Mesenchymal stem cell (in vitro differentiated cells and primary cell): ENCODE measurements at regions not wholly inside any gene's neighbourhood (a gene's known extent, or its start where the extent isn't known, plus 50 kb on each side); places are given as distances from the start of the nearest gene placed in this dataset.
A peak's percentile ranks its signal among the peaks of the same experiment; 100 is the strongest.

Source experiments
- DNase-seq: peaks from one replicate; pipeline ENCODE4 v3.0.0-alpha.2; 2013
- H2AFZ ChIP-seq: one replicate; pipeline ENCODE4 v1.6.1; 2013; ENCODE audit warnings: low read depth, mild to moderate bottlenecking, control low read depth, inconsistent platforms, low read length, moderate library complexity
- H2AK5ac ChIP-seq: 2 replicates; pipeline ENCODE4 v1.6.1; 2013; ENCODE audit warnings: low read length, moderate library complexity, mild to moderate bottlenecking, inconsistent platforms; ENCODE audit not compliant: severe bottlenecking
- H2BK120ac ChIP-seq: one replicate; pipeline ENCODE4 v1.6.1; 2013; ENCODE audit warnings: low read depth, mild to moderate bottlenecking, inconsistent platforms, low read length, moderate library complexity
- H2BK12ac ChIP-seq, 2 experiments: one replicate each; pipeline ENCODE4 v1.6.1; 2013; ENCODE audit warnings: inconsistent platforms in 2 of 2, low read length in 2 of 2, mild to moderate bottlenecking in 2 of 2, moderate library complexity in 2 of 2, control low read depth in 1 of 2
- H2BK15ac ChIP-seq: one replicate; pipeline ENCODE4 v1.6.1; 2013; ENCODE audit warnings: mild to moderate bottlenecking, low read depth, inconsistent platforms; ENCODE audit not compliant: poor library complexity, severe bottlenecking
- H2BK5ac ChIP-seq: 2 replicates; pipeline ENCODE4 v1.6.1; 2013; ENCODE audit warnings: low read depth, mild to moderate bottlenecking, low read length, control low read depth, inconsistent platforms; ENCODE audit not compliant: poor library complexity, severe bottlenecking
- H3K14ac ChIP-seq, 2 experiments: one replicate each; pipeline ENCODE4 v1.6.1; 2013; ENCODE audit warnings: inconsistent platforms in 2 of 2, low read length in 2 of 2, control low read depth in 1 of 2, mild to moderate bottlenecking in 1 of 2, moderate library complexity in 1 of 2
- H3K18ac ChIP-seq, 2 experiments: one replicate each; pipeline ENCODE4 v1.6.1; 2013; ENCODE audit warnings: inconsistent platforms in 2 of 2, low read length in 2 of 2, control low read depth in 1 of 2, low read depth in 1 of 2, mild to moderate bottlenecking in 1 of 2
- H3K23ac ChIP-seq, 2 experiments: one replicate each; pipeline ENCODE4 v1.6.1; 2013; ENCODE audit warnings: inconsistent platforms in 2 of 2, low read length in 2 of 2, mild to moderate bottlenecking in 2 of 2, moderate library complexity in 2 of 2, control low read depth in 1 of 2
- H3K27ac ChIP-seq: 2 replicates; pipeline ENCODE4 v1.5.1; 2013; ENCODE audit warnings: mild to moderate bottlenecking, moderate library complexity, low read length, control low read depth, inconsistent platforms; ENCODE audit not compliant: poor library complexity, severe bottlenecking
- H3K27me3 ChIP-seq, 2 experiments: 2 replicates each; pipeline versions ENCODE4 v1.6.1 to v1.7.0; 2013; ENCODE audit warnings: low read length in 2 of 2, mild to moderate bottlenecking in 2 of 2, moderate library complexity in 2 of 2, control low read depth in 1 of 2, inconsistent platforms in 1 of 2; ENCODE audit not compliant: control insufficient read depth in 1 of 2, insufficient read depth in 1 of 2
- H3K36me3 ChIP-seq, 2 experiments: 2 replicates each; pipeline versions ENCODE4 v1.6.1 to v1.7.0; 2013; ENCODE audit warnings: low read length in 2 of 2, control low read depth in 1 of 2, inconsistent platforms in 1 of 2, low read depth in 1 of 2, mild to moderate bottlenecking in 1 of 2; ENCODE audit not compliant: insufficient read depth in 2 of 2, control insufficient read depth in 1 of 2
- H3K4ac ChIP-seq, 2 experiments: one replicate each; pipeline ENCODE4 v1.6.1; 2013; ENCODE audit warnings: inconsistent platforms in 2 of 2, low read length in 2 of 2, mild to moderate bottlenecking in 2 of 2, moderate library complexity in 2 of 2, control low read depth in 1 of 2, low read depth in 1 of 2
- H3K4me1 ChIP-seq: 2 replicates; pipeline ENCODE4 v1.6.1; 2013; ENCODE audit warnings: low read depth, low read length, control low read depth; ENCODE audit not compliant: control insufficient read depth, insufficient read depth
- H3K4me2 ChIP-seq: 2 replicates; pipeline ENCODE4 v1.6.1; 2013; ENCODE audit warnings: low read length, mild to moderate bottlenecking, inconsistent platforms; ENCODE audit not compliant: poor library complexity, severe bottlenecking
- H3K4me3 ChIP-seq, 2 experiments: 2 replicates each; pipeline versions ENCODE4 v1.5.1 to v1.7.0; 2013; ENCODE audit warnings: low read length in 2 of 2, mild to moderate bottlenecking in 2 of 2, control low read depth in 1 of 2, low read depth in 1 of 2; ENCODE audit not compliant: insufficient read depth in 1 of 2
- H3K79me1 ChIP-seq: replicated peaks from 2 replicates; pipeline ENCODE4 v1.6.1; 2013; ENCODE audit warnings: mild to moderate bottlenecking, control low read depth, low read length, inconsistent platforms; ENCODE audit not compliant: poor library complexity, severe bottlenecking
- H3K9ac ChIP-seq: 2 replicates; pipeline ENCODE4 v1.7.0; 2013; ENCODE audit warnings: mild to moderate bottlenecking, low read length, moderate library complexity
- H3K9me3 ChIP-seq: 2 replicates; pipeline ENCODE4 v1.7.0; 2013; ENCODE audit warnings: mild to moderate bottlenecking, low read length; ENCODE audit not compliant: control insufficient read depth
- H4K8ac ChIP-seq: one replicate; pipeline ENCODE4 v1.6.1; 2013; ENCODE audit warnings: inconsistent platforms, mild to moderate bottlenecking, low read length, moderate library complexity
- H4K91ac ChIP-seq: one replicate; pipeline ENCODE4 v1.6.1; 2013; ENCODE audit warnings: mild to moderate bottlenecking, low read length, inconsistent platforms
- WGBS: methylation state at CpG from one replicate; pipeline ENCODE4 v1.1.7; 2013; ENCODE audit warnings: mixed read lengths; 5-methylcytosine and 5-hydroxymethylcytosine counted together

- Histone ChIP-seq H3K4me1 (no peaks in the 10 kb centered on the region), H3K9me3 (no peaks in the 10 kb centered on the region), H3K4ac (no peak overlapping the region), H3K27ac (no peak overlapping the region), H3K14ac (no peak overlapping the region), H2BK5ac (no peak overlapping the region), H3K79me1 (no peaks in the 10 kb centered on the region), H3K9ac (no peak overlapping the region), H2BK12ac (no peak overlapping the region), H2BK15ac (no peak overlapping the region), H2BK120ac (no peak overlapping the region), H4K8ac (no peak overlapping the region), H2AK5ac (no peak overlapping the region), H4K91ac (no peak overlapping the region), H3K36me3 (no peaks in the 10 kb centered on the region), H3K27me3 (no peaks in the 10 kb centered on the region), H3K18ac (no peak overlapping the region), H2AFZ (no peak overlapping the region), H3K23ac (no peak overlapping the region), H3K4me3 (no peak overlapping the region), H3K4me2 (no peak overlapping the region)
- 89% methylated on average over 2 of the region's 2 CpGs for WGBS
- no peak for DNase-seq
Observed at GRCh38 chr14:38973083-38973700, 129.8 kb downstream of the SEC23A start.

DNA sequence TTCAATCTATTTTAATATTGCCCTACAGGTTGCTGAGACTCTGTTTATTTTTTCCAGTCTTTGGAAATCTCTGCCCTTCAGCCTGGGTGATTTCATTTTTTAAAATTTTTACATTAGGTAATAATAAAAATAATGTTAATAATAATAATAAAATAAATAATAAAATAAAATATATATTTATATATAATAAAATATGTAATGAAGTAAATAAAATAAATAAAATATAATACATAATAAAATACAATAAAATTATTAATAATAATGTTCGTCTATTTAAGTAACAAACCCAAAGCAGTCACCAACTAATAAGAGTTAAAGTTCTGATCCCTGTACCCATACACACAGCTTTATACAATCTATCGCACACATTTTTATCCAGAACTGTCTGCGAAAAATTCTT, 130.5 kb downstream of the SEC23A start:
- H2BK12ac ChIP-seq, result no peak overlapping the region
- H4K8ac ChIP-seq, result no peak overlapping the region
- no peak overlapping the region for H3K4ac ChIP-seq
- H4K91ac ChIP-seq, result no peak overlapping the region
- H2BK120ac ChIP-seq, result no peak overlapping the region
- no peak for DNase-seq
- H3K9ac ChIP-seq, result no peak overlapping the region
- 100% methylated on average over 1 of the region's 3 CpGs for WGBS
- no peak overlapping the region for H2BK15ac ChIP-seq
- no peak overlapping the region for H2AFZ ChIP-seq
- H3K9me3 ChIP-seq, result no peaks in the 10 kb centered on the region
- no peak overlapping the region for H2BK5ac ChIP-seq
- H3K23ac ChIP-seq, result no peak overlapping the region
- no peaks in the 10 kb centered on the region for H3K27me3 ChIP-seq
- no peaks in the 10 kb centered on the region for H3K79me1 ChIP-seq
- H3K18ac ChIP-seq, result no peak overlapping the region
- H2AK5ac ChIP-seq, result no peak overlapping the region
- no peaks in the 10 kb centered on the region for H3K4me1 ChIP-seq
- no peak overlapping the region for H3K14ac ChIP-seq
- H3K27ac ChIP-seq, result no peak overlapping the region
- H3K4me2 ChIP-seq, result no peak overlapping the region
- no peaks in the 10 kb centered on the region for H3K36me3 ChIP-seq
- no peak overlapping the region for H3K4me3 ChIP-seq

GRCh38 chr14:38971258-38971921, 131.6 kb downstream of the SEC23A start:
- Histone ChIP-seq H3K4me1 (no peaks in the 10 kb centered on the region), H3K18ac (no peak overlapping the region), H2AK5ac (no peak overlapping the region), H3K4me2 (no peak overlapping the region), H3K4ac (no peak overlapping the region), H3K27me3 (no peaks in the 10 kb centered on the region), H2BK5ac (no peak overlapping the region), H4K8ac (no peak overlapping the region), H2AFZ (no peak overlapping the region), H3K36me3 (no peaks in the 10 kb centered on the region), H3K9me3 (no peaks in the 10 kb centered on the region), H3K27ac (no peak overlapping the region), H3K23ac (no peak overlapping the region), H2BK12ac (no peak overlapping the region), H2BK120ac (no peak overlapping the region), H3K14ac (no peak overlapping the region), H3K9ac (no peak overlapping the region), H3K4me3 (no peak overlapping the region), H4K91ac (no peak overlapping the region), H2BK15ac (no peak overlapping the region), H3K79me1 (no peaks in the 10 kb centered on the region)
- 88% methylated on average over 9 of the region's 9 CpGs for WGBS
- no peak for DNase-seq

- Histone ChIP-seq H3K79me1 (no peaks in the 10 kb centered on the region), H2BK5ac (no peak overlapping the region), H3K14ac (no peak overlapping the region), H3K9ac (no peak overlapping the region), H3K4me1 (no peaks in the 10 kb centered on the region), H3K23ac (no peak overlapping the region), H2AK5ac (no peak overlapping the region), H2BK120ac (no peak overlapping the region), H3K4me2 (no peak overlapping the region), H4K8ac (no peak overlapping the region), H4K91ac (no peak overlapping the region), H2BK12ac (no peak overlapping the region), H3K18ac (no peak overlapping the region), H2AFZ (no peak overlapping the region), H3K9me3 (no peaks in the 10 kb centered on the region), H3K27me3 (peaks cover 0 to 9% of the 10 kb centered on the region in 2 experiments), H2BK15ac (no peak overlapping the region), H3K4me3 (no peak overlapping the region), H3K36me3 (no peaks in the 10 kb centered on the region), H3K4ac (no peak overlapping the region), H3K27ac (no peak overlapping the region)
- DNase-seq, result peak; percentile 52
Observed at GRCh38 chr14:38964630-38965029, 138.4 kb downstream of the SEC23A start.
